GM21390 (cell line): ENCODE measurements at regions not wholly inside any gene's neighbourhood (a gene's known extent, or its start where the extent isn't known, plus 50 kb on each side); places are given as distances from the start of the nearest gene placed in this dataset.

Experiments used
- ATAC-seq: cut with Tn5 transposase; IDR thresholded peaks from one replicate; pipeline ENCODE4 v1.9.1; 2021; ENCODE audit not compliant: unreplicated experiment

- no peak for ATAC-seq
Measured at GRCh38 chr11:19478891-19479290, 233.7 kb upstream of the NAV2 start.

DNA sequence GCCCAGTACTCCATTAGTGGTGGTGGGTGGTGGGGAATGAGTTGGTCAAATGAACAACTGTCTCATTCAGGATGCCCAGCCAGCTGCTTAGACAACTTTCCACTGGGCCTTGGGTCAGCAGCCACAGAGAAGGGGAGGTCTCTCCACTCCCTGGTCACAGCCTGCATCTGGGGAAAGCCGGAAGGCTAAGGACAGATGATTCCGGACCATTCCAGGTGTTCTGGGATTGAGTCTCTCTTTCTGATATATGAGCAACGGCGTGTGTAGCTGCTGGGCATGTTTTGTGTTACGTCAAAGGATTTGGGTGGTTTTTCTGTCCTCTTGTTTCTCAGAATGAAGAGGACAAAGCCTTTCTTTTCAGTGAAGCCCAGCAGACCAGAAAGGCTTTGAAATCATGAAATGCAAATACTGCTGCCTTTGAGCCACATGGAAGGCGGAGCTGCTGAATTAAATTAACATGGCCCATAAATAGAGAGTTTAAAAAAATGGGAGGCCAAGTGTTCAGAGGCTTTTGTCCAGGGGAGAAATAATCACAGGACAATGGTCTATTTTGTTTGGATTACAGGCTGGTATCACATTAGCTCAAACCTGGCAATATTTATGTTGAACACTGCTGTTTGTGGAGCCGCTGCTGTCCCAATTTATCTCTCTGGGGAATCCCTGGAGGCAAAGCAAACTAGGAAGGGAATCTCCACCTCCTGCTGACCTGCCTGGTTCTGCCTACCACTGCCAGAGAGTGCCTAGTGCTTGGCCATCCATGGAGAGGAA is 234.4 kb upstream of the E2F8 start:
- peak; percentile 81 for ATAC-seq

DNA sequence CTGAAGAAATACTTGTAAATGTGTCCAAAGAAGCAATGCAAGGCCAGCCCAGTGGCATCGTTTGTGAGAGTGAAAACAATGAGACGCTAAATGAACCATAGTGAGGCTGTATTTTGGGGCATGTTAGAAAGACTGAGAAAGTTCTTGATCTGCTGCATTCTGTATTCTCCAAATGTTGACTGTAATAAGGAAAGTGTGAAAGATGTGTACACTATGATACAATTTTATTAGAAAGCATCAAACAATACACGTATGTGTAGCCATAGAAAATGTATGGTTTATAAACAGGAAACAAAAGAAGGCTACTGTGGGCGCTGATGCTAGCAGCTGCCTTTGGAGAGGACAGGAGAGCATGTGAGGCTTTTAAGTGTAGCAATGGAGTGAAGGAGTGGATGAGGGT is 233.5 kb upstream of the E2F8 start:
- no peak for ATAC-seq

GRCh38 chr11:19472679-19473078 is 231.9 kb upstream of the E2F8 start:
- no peak for ATAC-seq

GRCh38 chr11:19467904-19468303 is 227.2 kb upstream of the E2F8 start:
- ATAC-seq, result no peak

DNA sequence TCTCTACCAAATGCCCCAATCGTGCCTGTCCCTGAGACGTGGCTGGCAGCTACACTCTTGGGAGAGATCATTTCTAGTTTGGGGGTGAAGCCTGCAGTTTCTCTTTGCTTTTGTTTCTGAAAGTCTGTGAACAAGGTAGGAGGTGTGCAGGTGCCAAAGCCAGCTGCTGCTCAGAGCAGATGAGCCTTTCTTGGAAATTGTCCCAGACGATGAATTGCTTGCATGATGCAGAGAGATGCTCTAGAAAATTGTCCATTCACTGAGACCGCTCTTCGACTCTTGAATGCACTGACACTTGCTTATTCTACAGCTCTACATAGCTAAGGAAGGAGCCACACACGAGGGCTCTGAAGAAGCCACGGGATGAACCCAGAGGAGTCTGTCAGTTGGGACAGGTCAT is 225.6 kb upstream of the E2F8 start:
- ATAC-seq, result no peak

DNA sequence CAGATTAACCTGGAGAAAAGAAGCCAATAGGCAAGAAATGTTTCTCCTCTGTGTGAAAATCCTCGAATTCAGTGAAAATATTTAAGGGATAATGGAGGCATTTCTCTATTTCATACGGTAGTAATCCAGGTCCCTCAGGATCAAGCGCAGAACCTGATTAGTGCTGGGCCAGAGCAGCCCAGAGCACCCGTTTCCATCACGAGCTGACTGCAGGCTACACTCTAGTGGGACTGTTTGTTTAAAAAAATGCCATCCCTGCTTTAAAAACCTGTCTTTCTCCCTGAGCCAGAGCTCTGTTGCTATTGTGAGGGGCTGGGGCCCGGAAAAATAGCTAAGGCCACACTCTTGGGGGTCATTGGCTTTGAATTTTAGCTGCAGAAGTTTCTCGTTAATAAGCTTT is 223.2 kb upstream of the E2F8 start:
- ATAC-seq, result no peak

GRCh38 chr11:19460718-19461405 is 220.1 kb upstream of the E2F8 start:
- no peak for ATAC-seq

- no peak for ATAC-seq
Measured at GRCh38 chr11:19459240-19459639, 218.5 kb upstream of the E2F8 start.

- ATAC-seq, result no peak
Measured at GRCh38 chr11:19458721-19459120, 218.0 kb upstream of the E2F8 start.

GRCh38 chr11:19458231-19458630 is 217.5 kb upstream of the E2F8 start:
- ATAC-seq, result no peak

- no peak for ATAC-seq
Measured at GRCh38 chr11:19455731-19456130, 215.0 kb upstream of the E2F8 start.

DNA sequence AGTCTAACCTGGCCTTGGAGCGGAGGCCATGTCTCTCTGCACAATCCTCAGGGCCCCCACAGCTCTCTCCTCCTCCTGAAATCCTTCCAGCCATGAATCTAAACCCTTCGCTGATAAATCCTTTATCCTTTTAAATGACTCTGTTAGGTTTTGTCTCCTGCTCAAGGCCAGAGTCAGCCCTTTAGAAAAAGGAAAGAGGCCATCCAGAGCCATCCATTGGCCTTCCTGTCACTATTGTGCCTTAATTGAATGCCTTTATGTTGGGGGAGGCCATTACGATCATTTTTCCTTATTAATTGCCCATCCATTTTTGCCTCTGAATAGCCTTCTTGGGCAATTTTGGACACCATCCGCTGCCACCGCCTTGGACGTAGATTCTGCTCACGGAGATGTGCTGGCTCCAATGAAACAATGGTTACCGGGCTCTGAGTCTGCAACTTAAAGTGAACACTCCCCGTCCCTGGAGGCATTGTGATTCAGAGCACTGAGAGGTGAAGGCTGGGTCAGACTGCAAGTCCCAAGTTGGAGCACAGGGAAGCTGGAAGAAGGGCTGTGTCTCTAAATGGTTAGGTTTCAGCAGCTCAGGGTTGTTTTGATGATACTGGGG is 213.0 kb upstream of the E2F8 start:
- ATAC-seq, result no peak

GRCh38 chr11:19451609-19452008 is 210.9 kb upstream of the E2F8 start:
- no peak for ATAC-seq

GRCh38 chr11:19450282-19450681 is 209.5 kb upstream of the E2F8 start:
- ATAC-seq, result no peak

GRCh38 chr11:19448651-19449050 is 207.9 kb upstream of the E2F8 start:
- no peak for ATAC-seq

DNA sequence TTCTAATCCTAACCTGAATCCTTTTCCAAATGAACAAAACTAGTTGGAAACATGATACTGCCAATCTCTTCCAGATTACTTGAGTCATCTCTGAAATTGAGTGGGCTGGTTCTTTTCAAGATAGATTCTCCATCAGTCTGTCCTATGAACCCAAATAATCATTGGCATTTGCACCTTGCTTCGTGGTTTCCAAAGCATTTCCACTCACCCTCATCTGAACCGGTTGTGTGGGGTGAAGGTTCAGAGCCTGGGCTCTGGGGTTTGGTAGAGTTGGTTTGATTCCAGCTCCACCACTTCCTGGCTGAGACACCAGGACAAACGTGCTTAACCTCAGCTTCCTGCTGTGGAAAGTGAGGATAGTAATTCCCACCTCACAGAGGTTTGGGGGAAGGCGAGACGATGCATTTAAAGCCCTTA is 206.4 kb upstream of the E2F8 start:
- ATAC-seq, result no peak

DNA sequence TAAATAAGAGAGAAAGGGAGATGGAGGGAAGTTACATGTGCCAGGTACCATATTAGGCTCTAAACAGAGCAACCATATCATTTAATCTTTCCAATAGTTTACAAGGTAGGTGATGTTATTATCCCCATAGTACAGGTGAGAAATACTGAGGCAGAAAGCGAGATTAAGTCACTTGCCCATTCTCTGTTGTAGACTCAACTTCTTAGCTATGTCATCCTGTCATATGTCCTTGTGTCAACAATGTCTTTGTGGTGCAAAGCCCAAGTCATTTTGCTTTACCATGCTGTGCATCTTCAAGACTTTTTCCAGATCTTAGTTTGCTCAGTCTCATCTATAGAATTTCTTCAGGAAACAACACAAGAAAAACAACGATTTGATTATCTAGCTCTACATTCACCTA is 205.0 kb upstream of the E2F8 start:
- ATAC-seq, result no peak

DNA sequence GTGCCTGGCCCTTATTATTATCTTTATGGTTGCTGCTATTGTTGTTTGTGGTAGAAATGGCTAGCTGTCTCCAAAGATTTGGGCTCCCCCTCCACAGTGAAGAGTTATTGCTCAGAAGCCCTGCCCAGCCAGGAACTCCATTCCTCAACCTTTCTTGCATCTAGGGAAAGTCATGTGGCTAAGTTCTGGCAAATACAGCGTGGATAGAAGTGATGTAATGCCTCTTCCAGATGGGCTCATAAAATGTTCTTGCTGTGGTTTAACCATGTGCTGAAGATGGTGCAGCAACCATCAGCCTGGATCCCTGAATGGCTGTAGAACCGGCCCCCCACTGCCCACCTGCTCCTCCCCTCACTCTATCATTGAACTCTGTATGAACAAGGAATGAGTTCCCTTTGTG is 203.5 kb upstream of the E2F8 start:
- no peak for ATAC-seq

GRCh38 chr11:19442554-19442910 is 201.8 kb upstream of the E2F8 start:
- no peak for ATAC-seq

DNA sequence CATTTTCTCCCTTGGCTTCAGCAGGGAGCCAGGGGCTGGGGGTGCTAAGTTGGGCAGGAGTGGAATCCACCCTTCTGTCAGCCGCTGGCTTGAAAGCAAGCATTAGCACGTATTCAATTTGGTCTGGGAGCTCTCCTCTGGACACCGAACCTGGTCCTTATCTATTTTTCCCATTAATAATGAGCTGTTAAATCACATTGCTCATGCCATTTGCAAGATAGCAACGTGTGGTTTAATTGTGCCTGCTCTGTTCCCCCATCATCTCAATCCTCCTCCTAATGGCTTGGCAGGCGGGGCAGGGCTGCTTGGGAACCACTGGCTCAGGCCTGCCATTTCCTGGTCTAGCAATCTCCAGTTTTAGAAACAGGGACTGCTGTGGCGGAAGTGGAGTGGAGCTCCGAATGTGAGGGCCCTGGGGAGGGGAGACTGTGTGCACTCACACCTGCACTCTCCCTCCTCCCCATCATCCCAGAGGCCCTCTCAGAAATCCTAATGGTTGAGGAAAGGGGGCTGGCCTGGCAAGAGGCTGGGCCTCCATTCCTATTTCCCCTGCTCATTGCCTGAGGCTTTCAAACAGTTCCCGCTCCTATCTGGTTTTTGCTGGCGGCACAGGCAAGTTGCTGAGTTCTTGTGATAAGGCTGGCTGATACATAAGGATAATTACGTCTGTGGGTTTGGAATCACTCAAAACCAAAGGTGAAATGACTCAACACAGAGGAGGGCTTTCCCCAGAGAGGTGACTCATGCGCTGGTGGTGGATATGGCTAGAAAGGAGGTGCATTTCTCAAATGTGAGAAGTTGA is 201.2 kb upstream of the E2F8 start:
- ATAC-seq, result peak; percentile 92

DNA sequence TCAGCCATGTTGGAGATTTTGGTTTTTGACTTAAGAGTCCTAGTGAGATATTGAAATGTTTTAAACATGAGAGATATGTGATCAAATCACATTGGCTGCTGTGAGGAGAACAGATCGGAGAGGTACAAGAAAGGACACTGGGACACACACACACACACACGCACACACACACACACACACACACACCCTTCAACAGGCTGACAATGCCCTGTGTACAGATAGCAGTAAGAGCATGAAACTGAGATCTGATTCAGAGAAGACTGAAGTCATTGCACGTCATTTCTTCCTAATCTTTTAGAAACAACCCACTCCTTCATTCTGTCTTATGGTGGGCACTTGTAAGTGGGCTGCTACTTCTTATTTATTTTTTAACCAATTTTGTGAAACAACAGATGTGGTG is 200.5 kb upstream of the E2F8 start:
- ATAC-seq, result no peak
